WERI-Rb-1 (cell line): ENCODE measurements at regions not wholly inside any gene's neighbourhood (a gene's known extent, or its start where the extent isn't known, plus 50 kb on each side); places are given as distances from the start of the nearest gene placed in this dataset.

ENCODE experiments used
- DNase-seq: peaks from one replicate; pipeline ENCODE4 v3.0.0-alpha.2; 2020
- H3K27ac ChIP-seq: fragments of 250-450 bp; sonication (Bioruptor Pico); 2 replicates; pipeline ENCODE4 v1.5.1; 2020; ENCODE audit warnings: mild to moderate bottlenecking, moderate library complexity
- H3K27me3 ChIP-seq: fragments of 250-450 bp; sonication (Bioruptor Pico); 2 replicates; pipeline ENCODE4 v1.5.1; 2021; ENCODE audit warnings: mild to moderate bottlenecking, low read depth, moderate library complexity; ENCODE audit not compliant: insufficient read depth, severe bottlenecking
- H3K36me3 ChIP-seq: fragments of 250-450 bp; sonication (Bioruptor Pico); 2 replicates; pipeline ENCODE4 v1.5.1; 2020; ENCODE audit warnings: mild to moderate bottlenecking, moderate library complexity
- H3K4me3 ChIP-seq: 2 replicates; pipeline ENCODE4 v1.5.1; 2011; ENCODE audit warnings: low read depth, mild to moderate bottlenecking, control low read depth, low read length
- H3K9me3 ChIP-seq: fragments of 250-450 bp; sonication (Bioruptor Pico); 2 replicates; pipeline ENCODE4 v1.5.1; 2021; ENCODE audit warnings: mild to moderate bottlenecking, moderate library complexity; ENCODE audit not compliant: severe bottlenecking
- TF ChIP-seq, protein P1 (sequence below): IDR thresholded peaks from 2 replicates; pipeline ENCODE4 v1.5.1; 2011; ENCODE audit warnings: low read depth, mild to moderate bottlenecking, control low read depth, inconsistent platforms, low read length

DNA sequence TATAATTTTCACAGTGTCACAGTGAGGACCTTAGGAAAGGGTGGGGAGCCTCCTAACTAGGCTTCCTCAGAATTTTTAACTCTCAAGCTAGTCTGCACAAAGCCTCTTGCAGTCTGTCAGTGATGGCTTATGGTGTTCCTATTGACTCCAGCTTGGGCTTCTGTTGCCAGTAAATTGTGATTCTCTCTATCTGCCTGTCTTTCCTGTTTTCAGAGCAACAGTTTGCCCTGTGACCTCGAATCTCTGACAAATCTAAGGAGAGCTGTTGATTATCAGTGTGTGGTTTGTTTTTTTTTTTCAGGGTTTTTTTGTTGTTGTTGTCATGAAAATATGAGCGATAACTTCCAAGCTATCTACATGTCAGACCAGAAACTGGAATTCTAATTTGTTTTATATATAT is 423.2 kb upstream of the B3GALT2 start:
- Histone ChIP-seq H3K36me3 (no peaks in the 10 kb centered on the region), H3K4me3 (no peak overlapping the region), H3K9me3 (no peaks in the 10 kb centered on the region), H3K27ac (no peak overlapping the region), H3K27me3 (no peaks in the 10 kb centered on the region)
- TF ChIP-seq, protein P1, sequence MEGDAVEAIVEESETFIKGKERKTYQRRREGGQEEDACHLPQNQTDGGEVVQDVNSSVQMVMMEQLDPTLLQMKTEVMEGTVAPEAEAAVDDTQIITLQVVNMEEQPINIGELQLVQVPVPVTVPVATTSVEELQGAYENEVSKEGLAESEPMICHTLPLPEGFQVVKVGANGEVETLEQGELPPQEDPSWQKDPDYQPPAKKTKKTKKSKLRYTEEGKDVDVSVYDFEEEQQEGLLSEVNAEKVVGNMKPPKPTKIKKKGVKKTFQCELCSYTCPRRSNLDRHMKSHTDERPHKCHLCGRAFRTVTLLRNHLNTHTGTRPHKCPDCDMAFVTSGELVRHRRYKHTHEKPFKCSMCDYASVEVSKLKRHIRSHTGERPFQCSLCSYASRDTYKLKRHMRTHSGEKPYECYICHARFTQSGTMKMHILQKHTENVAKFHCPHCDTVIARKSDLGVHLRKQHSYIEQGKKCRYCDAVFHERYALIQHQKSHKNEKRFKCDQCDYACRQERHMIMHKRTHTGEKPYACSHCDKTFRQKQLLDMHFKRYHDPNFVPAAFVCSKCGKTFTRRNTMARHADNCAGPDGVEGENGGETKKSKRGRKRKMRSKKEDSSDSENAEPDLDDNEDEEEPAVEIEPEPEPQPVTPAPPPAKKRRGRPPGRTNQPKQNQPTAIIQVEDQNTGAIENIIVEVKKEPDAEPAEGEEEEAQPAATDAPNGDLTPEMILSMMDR, result no peak
- no peak for DNase-seq

DNA sequence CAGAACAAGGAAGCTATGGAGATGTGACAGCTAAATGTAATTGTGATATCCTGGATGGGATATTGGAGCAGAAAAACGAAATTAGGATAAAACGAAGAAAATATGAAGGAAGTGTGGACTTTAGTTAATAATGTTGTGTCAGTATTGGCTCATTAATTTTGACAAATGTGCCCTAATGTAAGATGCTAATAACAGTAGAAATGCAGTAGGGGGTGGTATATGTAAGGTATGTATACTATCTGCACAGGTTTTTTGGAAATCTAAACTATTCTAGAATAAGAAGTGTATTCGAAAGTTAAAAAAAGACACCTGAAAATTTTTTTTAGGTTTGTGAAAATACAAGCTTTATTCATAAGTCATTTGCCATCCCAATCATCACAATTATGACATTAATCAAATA is 421.4 kb upstream of the B3GALT2 start:
- Histone ChIP-seq H3K4me3 (no peak overlapping the region), H3K9me3 (no peaks in the 10 kb centered on the region), H3K27ac (no peak overlapping the region), H3K36me3 (no peaks in the 10 kb centered on the region), H3K27me3 (no peaks in the 10 kb centered on the region)
- TF ChIP-seq, protein P1, result no peak
- DNase-seq, result no peak

DNA sequence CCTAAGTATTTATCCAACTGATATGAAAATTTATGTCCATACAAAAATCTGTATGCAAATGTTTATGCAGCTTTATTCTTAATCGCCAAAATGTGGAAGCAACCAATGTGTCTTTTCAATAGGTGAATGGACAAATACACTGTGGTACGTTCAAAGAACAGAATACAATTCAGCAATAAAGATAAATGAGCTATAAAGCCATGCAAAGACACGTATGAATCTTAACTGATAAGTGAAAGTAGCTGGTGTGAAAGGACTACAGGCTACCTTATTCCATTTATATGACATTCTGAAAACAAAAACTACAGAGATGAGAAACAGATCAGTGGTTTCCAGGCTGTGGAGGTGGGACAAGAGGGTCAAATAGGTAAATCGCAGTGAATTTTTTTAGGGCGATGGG is 419.6 kb upstream of the B3GALT2 start:
- H3K9me3 ChIP-seq, result no peaks in the 10 kb centered on the region
- H3K27me3 ChIP-seq, result no peaks in the 10 kb centered on the region
- H3K4me3 ChIP-seq, result no peak overlapping the region
- no peaks in the 10 kb centered on the region for H3K36me3 ChIP-seq
- TF ChIP-seq, protein P1, result no peak
- no peak overlapping the region for H3K27ac ChIP-seq
- DNase-seq, result no peak

DNA sequence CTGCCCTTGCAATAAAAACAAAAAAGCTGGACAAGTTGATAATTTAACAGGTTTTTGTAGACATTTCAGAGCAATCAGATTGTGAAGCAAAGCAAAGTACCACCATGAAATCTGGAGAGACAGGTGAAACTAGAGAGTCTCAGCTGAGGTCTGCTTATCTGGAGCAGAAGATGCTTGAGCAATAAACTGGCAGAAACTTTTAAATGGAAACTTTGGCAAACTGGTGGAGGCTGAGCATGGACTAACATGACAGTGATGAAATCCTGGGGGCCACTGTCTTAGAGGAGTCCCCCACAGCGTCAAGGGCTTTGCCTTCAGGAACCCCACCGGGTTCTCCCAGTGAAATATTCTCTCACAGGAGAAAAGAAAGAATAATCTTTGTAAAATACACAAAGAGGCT is 416.3 kb upstream of the B3GALT2 start:
- Histone ChIP-seq H3K9me3 (no peaks in the 10 kb centered on the region), H3K27me3 (no peaks in the 10 kb centered on the region), H3K36me3 (no peaks in the 10 kb centered on the region), H3K4me3 (no peak overlapping the region), H3K27ac (no peak overlapping the region)
- no peak for DNase-seq
- TF ChIP-seq, protein P1, result no peak

DNA sequence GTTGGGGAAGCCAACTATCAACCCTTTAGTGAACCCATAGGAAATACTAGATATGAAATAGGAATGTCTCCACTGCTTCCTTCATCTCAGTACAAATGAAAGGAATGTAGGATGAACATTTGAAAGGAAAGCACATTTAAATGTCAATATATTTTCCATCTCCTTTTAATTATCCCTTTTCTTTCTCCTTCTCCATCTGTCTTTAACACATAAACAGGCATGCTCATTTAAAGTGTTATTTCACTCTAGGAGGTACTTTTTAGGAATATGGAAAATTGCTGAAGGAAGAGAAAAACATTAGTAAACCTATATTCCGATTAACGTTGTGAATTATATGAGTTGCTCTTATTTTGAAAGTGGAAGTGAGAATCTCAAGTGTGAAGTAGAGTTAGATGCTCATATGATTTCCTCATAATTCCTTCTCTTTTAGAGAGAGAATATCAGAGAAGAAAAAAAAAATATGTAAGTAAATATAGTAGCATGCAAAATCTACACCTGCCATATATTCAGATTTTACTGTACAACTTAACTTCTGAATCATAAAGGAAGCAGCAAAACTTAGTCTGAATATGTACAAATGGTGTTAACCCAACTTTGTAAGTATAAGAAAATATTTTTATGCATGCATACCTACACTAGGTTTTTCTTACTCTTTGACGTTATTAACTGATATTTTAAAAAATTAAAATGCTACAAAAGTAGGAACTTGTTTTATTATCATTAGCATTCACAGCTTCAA is 406.9 kb upstream of the B3GALT2 start:
- Histone ChIP-seq H3K9me3 (no peaks in the 10 kb centered on the region), H3K4me3 (no peak overlapping the region), H3K27ac (no peak overlapping the region), H3K36me3 (no peaks in the 10 kb centered on the region), H3K27me3 (no peaks in the 10 kb centered on the region)
- TF ChIP-seq, protein P1, result no peak
- no peak for DNase-seq

DNA sequence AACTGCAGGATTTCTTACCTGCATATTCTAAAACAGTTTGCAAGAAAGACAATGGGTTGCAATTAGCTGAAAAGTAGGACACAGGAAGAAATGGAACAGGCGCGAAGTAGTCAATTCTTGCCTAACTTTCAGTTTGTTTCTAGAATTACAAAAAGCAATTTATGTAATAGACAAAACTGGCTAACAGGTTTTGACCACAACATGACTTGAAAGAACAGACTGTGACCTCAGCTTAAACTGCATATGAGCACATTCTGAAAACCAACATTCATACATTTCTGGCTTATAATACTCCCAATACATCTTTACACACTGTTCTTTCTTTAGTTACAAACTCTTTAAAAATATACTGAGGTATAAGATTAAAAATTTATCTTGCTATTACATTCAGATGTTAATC is 405.9 kb upstream of the B3GALT2 start:
- DNase-seq, result no peak
- Histone ChIP-seq H3K36me3 (no peaks in the 10 kb centered on the region), H3K9me3 (no peaks in the 10 kb centered on the region), H3K27me3 (no peaks in the 10 kb centered on the region), H3K27ac (no peak overlapping the region), H3K4me3 (no peak overlapping the region)
- TF ChIP-seq, protein P1, result no peak
